ENCODE measurements at regions not wholly inside any gene's neighbourhood (a gene's known extent, or its start where the extent isn't known, plus 50 kb on each side); places are given as distances from the start of the nearest gene placed in this dataset.

DNA sequence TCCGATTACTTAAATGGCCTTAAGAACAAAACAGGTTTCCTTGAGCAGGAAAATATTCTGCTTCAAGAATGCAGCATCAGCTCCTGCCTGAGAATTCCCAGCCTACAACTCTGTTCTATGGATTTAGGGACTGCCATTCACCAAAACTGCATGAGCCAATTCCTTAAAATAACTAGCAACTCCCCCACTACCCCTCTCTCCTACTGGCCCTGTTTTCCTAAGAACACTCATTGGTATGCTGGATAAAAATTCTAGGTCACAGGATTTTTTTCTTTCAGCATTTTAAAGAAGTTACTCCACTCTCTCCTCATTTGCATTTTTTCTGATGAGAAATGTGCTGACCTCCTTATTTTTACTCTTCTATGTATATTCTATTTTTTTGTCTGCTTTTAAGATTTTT lies 347.1 kb downstream of the IDS start:
- ATAC-seq (no peak), DNase-seq (no peak)
- Mint-ChIP-seq H3K4me1 (ENCODE audit: low read depth) (no peaks in the 10 kb centered on the region), H3K4me3 (no peak overlapping the region), H3K27me3 (ENCODE audit: low read depth) (no peaks in the 10 kb centered on the region), H3K9me3 (no peaks in the 10 kb centered on the region), H3K36me3 (ENCODE audit: insufficient read depth) (no peaks in the 10 kb centered on the region)

DNA sequence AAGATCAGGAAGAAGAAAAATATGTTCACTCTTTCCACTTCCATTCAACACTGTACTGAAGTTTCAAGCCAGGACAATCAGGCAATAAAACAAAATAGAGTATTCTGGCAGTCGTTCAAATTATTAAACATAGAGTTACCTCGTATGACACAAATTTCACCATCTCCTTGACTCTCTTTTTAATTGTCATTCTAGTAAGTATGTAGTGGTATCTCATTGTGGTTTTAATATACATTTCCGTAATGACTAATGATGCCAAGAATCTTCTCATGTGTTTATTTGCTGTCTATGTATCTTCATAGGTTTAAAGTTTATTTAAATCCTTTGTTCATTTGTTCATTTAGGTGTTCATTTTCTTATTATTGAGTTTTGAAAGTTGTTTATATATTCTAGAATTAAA lies 352.2 kb downstream of the IDS start:
- Mint-ChIP-seq H3K4me3 (no peak overlapping the region), H3K36me3 (ENCODE audit: insufficient read depth) (no peaks in the 10 kb centered on the region), H3K9me3 (no peaks in the 10 kb centered on the region), H3K4me1 (ENCODE audit: low read depth) (no peaks in the 10 kb centered on the region), H3K27me3 (ENCODE audit: low read depth) (no peaks in the 10 kb centered on the region)
- ATAC-seq (no peak), DNase-seq (no peak)

DNA sequence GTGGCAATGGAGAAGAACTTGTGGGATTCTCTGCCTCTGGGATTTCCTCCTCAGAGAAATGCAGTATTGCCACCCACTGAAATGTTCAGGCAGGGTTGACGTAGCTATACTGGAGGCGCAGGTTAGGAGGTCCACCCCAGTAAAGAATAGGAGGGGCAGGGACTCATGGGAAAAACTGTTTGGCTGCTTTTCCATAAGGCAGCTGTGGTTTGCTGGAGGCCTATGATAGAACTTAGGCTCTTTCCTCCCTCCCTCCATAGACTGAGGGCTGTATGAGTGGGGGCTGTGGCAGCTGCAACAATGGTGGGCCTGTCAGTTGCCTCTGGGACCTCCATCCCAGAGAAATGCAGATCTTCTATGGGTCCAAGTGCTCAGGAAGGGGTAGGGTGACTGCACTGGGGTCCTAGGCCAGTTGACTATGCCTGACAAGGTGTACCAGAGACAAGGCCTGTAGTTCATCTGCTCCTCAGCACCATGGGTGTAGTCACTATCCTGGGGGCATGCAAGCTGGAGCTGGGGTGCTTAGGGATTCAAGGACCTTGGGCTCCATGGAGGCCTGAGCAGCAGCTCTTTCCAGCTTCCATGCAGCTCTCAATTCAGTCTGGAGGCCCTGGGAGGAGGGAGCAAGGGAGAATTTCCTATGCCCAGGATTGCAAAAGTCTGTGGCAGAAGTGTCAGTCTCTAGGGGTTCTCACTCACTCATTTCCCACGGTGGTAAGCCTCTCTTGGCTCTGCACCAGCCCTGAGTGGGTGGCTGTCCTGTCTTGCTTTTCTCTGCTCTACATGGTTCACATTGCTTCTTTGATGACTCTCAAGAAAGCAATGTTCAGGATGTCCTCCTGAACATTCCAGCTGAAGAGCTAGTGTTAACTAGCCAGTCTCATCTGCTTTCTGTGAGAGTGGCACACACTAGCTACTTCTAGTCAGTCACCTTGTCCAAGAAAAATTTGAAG lies 353.0 kb downstream of the IDS start:
- no peak for DNase-seq
- Mint-ChIP-seq H3K9me3 (no peaks in the 10 kb centered on the region), H3K4me1 (ENCODE audit: low read depth) (no peaks in the 10 kb centered on the region), H3K36me3 (ENCODE audit: insufficient read depth) (no peaks in the 10 kb centered on the region), H3K4me3 (no peak overlapping the region), H3K27me3 (ENCODE audit: low read depth) (no peaks in the 10 kb centered on the region)
- ATAC-seq = no peak

DNA sequence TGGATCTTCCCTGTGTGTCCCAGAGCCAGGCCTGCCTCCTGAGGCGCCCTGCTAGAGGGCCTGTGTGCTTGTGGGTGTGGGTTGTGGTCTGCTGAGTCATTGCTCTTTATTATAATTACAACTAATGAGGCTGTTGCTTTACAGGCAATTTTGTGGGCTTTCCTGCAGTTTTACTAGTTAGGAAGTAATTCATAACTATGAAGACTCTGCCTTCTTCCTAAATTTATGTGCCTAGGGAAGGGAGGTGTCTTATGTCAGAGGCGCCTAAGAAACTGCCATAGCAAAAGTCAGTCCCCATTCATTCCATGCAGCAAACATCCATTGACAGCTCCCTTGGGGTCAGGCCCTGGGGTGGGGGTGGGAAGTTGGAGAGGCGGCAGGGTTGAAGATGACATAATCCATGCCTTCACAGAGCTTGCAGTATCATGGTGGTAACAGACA lies 359.2 kb downstream of the IDS start:
- Mint-ChIP-seq H3K4me3 (no peak overlapping the region), H3K4me1 (ENCODE audit: low read depth) (no peaks in the 10 kb centered on the region), H3K9me3 (no peaks in the 10 kb centered on the region), H3K36me3 (ENCODE audit: insufficient read depth) (no peaks in the 10 kb centered on the region), H3K27me3 (ENCODE audit: low read depth) (no peaks in the 10 kb centered on the region)
- ATAC-seq (no peak), DNase-seq (no peak)

DNA sequence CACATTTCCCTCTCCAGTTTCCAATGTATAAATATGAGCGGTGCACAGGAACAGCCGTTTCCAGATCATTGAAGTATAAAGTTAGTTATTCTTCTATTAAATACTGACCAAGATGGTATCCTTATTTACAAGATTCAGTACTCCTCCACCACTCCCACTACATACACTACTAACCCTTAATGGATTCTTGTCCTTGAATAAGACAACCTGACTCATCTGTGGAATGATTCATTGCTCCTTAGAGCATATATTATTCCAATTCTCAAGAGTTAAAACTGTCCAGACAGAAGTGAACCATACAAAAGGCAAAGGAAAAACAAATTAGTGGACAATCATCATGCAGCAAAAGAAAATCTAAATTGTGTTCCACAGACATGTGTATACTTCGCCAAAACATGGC lies 373.3 kb downstream of the IDS start:
- Mint-ChIP-seq H3K4me1 (ENCODE audit: low read depth) (no peaks in the 10 kb centered on the region), H3K36me3 (ENCODE audit: insufficient read depth) (no peaks in the 10 kb centered on the region), H3K27me3 (ENCODE audit: low read depth) (no peaks in the 10 kb centered on the region), H3K9me3 (no peaks in the 10 kb centered on the region), H3K4me3 (no peak overlapping the region)
- DNase-seq = no peak
- ATAC-seq = no peak

DNA sequence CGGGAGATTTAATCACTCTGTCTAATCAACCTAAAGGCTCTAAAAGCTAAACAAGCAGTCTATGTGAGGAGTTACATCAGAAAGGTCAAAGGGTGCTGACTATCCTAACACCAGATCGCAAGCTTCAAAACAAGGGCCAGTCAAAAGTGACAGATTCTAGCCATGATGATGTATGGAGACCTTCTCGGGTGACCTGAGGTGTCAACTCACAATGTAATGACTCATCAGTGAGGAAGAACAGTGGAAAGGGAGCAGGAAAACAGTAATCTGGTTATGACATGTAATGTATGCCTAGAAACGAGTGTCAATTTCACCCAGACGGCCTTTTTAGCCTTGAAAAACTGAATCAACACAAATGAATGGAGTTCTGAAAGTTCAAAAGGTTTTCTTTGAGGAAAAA lies 375.3 kb downstream of the IDS start:
- no peaks in the 10 kb centered on the region for H3K27me3 Mint-ChIP-seq (ENCODE audit: low read depth)
- ATAC-seq (no peak), DNase-seq (no peak)
- no peak overlapping the region for H3K4me3 Mint-ChIP-seq
- H3K9me3 Mint-ChIP-seq = no peaks in the 10 kb centered on the region
- no peaks in the 10 kb centered on the region for H3K4me1 Mint-ChIP-seq (ENCODE audit: low read depth)
- no peaks in the 10 kb centered on the region for H3K36me3 Mint-ChIP-seq (ENCODE audit: insufficient read depth)

DNA sequence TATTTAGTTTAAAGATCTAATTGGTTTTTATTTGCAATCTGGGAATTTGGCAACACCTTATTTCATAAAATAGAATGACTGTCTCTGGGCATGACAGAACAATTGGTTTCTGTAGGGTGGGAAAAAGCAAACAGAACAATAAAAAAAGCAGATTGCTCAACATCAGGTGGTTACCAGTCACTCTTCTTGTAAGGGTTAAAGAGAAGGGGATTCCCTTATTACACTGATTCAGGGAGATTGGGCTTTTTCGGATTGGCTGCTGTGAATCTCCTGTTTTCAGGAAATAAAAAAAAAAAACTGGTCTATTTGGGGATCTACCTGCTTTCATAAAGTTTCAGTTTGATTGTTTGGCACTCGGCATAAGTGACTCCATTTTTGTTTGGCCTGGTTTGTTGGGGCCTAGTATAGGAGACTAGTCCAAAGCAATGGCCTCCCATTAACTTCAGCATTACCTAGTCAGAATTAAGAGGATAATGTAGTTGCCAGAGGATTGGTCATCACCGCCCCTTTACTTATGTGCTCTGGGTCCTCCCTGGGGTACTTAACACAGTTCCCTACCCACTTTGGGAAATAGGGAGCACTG lies 380.5 kb downstream of the IDS start:
- ATAC-seq (no peak), DNase-seq (no peak)
- no peaks in the 10 kb centered on the region for H3K4me1 Mint-ChIP-seq (ENCODE audit: low read depth)
- H3K4me3 Mint-ChIP-seq = no peak overlapping the region
- H3K36me3 Mint-ChIP-seq (ENCODE audit: insufficient read depth) = no peaks in the 10 kb centered on the region
- H3K27me3 Mint-ChIP-seq (ENCODE audit: low read depth) = no peaks in the 10 kb centered on the region
- no peaks in the 10 kb centered on the region for H3K9me3 Mint-ChIP-seq

DNA sequence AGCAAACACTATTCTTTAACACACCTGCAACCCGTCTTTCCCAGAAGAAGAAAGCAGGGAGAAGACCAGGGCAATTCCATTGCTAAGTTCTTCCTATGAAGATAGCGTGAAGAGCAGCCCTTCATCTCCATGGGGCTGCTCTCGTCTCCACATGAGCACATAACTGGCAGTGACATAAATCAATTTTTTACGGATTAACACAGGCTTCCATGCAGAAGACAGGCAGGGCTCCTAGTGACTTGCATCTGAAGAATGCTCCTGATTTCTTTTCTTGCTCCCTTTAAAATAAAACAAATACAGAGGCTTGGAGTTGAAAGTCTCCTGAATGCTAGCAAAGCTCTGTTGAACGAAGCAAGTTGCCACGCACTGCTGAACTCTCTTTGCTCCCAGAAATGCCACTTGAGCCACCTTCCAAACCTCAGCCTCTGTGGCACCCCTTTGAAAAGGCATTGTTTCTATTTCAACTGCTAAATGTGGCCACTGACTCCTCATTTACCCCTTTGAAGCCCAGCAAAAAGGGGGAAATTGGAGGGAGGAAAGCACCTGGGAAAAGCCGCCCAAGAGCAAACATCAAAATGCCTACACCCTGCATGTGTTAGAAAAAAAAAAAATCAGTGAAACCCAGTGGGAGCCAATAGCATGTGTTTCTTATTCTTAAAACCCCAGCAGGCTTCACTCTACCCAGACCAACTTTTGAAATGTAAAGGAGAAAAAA lies 383.7 kb downstream of the IDS start:
- no peak for ATAC-seq
- no peaks in the 10 kb centered on the region for H3K9me3 Mint-ChIP-seq

DNA sequence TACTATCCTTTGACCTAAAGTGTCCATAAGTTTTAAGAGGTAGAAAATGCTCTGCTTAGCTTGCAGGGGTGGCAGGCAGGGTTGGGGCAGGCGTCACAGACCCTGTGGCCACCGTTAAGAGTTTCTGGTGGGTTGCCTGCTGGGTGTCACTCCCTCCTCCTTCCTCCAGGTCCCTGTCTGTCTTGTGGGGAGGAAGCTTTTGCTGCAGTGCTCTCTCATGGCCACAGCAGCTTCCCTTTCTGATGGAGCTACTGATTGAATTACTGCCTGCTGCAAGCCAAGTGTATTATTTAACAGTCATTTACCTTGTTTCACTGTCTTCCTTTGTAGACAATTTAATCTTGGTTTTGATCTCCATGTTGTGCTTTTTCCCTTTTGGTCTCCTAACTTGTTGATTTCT lies 384.6 kb downstream of the IDS start:
- no peaks in the 10 kb centered on the region for H3K9me3 Mint-ChIP-seq
- H3K4me1 Mint-ChIP-seq (ENCODE audit: low read depth) = no peaks in the 10 kb centered on the region
- ATAC-seq (no peak), DNase-seq (no peak)
- H3K4me3 Mint-ChIP-seq = no peak overlapping the region
- no peaks in the 10 kb centered on the region for H3K27me3 Mint-ChIP-seq (ENCODE audit: low read depth)
- no peaks in the 10 kb centered on the region for H3K36me3 Mint-ChIP-seq (ENCODE audit: insufficient read depth)

More for the DNA sequence above, 383.7 kb downstream of the IDS start:
- Mint-ChIP-seq H3K4me3 (no peak overlapping the region), H3K36me3 (ENCODE audit: insufficient read depth) (no peaks in the 10 kb centered on the region), H3K27me3 (ENCODE audit: low read depth) (no peaks in the 10 kb centered on the region), H3K4me1 (ENCODE audit: low read depth) (no peaks in the 10 kb centered on the region)
- no peak for DNase-seq

DNA sequence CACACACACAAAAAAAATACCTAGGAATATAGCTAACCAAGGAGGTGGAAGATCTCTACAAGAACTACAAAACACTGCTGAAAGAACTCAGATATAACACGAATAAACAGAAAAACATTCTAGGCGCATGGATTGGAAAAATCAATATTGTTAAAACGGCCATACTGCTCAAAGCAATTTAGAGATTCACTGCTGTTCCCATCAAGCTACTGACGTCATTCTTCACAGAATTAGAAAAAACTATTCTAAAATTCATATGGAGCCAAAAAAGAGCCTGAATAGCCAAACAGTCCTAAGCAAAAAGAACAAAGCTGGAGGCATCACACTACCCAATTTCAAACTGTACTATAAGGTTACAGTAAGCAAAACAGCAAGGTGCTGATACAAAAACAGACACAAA lies 390.2 kb downstream of the IDS start:
- no peaks in the 10 kb centered on the region for H3K4me1 Mint-ChIP-seq (ENCODE audit: low read depth)

DNA sequence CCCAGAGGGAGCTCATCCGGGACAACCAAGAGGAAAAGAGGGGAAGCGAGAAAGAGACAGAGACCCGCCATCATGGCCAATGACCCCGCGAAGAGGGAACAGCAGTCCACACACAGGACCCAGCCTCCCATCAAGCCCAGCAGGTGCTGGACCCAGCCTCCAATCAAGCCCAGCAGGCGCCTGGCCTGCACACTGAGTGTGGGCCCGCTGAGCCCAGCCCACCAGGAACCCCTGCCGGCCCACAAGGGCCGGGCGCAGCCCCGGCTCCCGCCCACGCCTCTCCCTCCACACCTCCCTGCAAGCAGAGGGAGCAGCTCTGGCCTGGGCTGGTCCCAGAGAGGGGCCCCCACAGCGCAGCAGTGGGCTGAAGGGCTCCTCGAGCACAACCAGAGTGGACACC lies 391.1 kb downstream of the IDS start:
- Mint-ChIP-seq H3K9me3 (peaks cover 18% of the 10 kb centered on the region), H3K27me3 (ENCODE audit: low read depth) (no peaks in the 10 kb centered on the region), H3K36me3 (ENCODE audit: insufficient read depth) (no peaks in the 10 kb centered on the region), H3K4me1 (ENCODE audit: low read depth) (no peaks in the 10 kb centered on the region), H3K4me3 (no peak overlapping the region)
- DNase-seq = no peak
- no peak for ATAC-seq

More for the DNA sequence above, 390.2 kb downstream of the IDS start:
- no peak overlapping the region for H3K4me3 Mint-ChIP-seq
- ATAC-seq (no peak), DNase-seq (no peak)
- no peaks in the 10 kb centered on the region for H3K36me3 Mint-ChIP-seq (ENCODE audit: insufficient read depth)
- H3K9me3 Mint-ChIP-seq = peaks cover 10% of the 10 kb centered on the region
- no peaks in the 10 kb centered on the region for H3K27me3 Mint-ChIP-seq (ENCODE audit: low read depth)

DNA sequence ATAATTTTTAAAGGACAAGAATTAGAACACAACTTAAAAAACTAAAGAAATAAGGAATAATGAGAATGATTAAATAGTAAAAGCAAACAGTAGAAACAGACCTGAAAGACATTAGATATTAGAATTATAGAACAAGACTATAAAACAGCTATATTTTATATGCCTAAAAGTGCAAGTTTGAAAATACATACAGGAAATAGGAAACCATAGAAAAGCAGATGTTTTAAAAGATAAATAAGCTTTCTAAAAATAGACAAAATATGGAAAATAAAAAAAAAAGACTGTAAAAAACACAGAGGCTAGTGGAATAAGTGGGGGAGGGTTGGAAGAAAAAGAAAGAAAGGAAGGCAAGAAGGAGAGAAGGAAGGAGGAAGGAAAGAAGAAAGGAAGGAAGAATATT lies 407.3 kb downstream of the IDS start:
- Mint-ChIP-seq H3K9me3 (no peaks in the 10 kb centered on the region), H3K36me3 (ENCODE audit: insufficient read depth) (no peaks in the 10 kb centered on the region), H3K4me3 (no peak overlapping the region), H3K4me1 (ENCODE audit: low read depth) (no peaks in the 10 kb centered on the region), H3K27me3 (ENCODE audit: low read depth) (no peaks in the 10 kb centered on the region)
- ATAC-seq (no peak), DNase-seq (no peak)

DNA sequence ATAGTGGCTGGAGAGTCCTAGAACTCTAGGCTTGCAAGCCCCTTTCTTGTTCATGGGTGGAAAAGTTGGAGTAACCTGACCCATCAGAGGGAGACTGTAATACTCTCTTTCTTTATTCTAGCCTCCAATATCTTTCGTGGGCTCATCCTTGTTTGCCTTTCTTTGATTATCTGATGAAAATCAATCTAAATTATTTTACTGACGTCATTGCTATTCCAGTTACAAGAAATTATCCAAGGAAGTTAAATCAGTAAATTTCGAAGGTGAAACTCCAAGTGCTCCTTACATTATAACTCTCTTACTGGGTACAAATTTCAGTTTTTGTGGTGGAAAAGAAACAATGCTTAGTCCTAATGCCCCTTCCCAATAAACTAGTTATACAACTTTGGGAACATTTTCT lies 412.9 kb downstream of the IDS start:
- no peak for ATAC-seq
- Mint-ChIP-seq H3K27me3 (ENCODE audit: low read depth) (no peaks in the 10 kb centered on the region), H3K4me1 (ENCODE audit: low read depth) (no peaks in the 10 kb centered on the region), H3K4me3 (no peak overlapping the region), H3K36me3 (ENCODE audit: insufficient read depth) (no peaks in the 10 kb centered on the region), H3K9me3 (no peaks in the 10 kb centered on the region)
- no peak for DNase-seq

DNA sequence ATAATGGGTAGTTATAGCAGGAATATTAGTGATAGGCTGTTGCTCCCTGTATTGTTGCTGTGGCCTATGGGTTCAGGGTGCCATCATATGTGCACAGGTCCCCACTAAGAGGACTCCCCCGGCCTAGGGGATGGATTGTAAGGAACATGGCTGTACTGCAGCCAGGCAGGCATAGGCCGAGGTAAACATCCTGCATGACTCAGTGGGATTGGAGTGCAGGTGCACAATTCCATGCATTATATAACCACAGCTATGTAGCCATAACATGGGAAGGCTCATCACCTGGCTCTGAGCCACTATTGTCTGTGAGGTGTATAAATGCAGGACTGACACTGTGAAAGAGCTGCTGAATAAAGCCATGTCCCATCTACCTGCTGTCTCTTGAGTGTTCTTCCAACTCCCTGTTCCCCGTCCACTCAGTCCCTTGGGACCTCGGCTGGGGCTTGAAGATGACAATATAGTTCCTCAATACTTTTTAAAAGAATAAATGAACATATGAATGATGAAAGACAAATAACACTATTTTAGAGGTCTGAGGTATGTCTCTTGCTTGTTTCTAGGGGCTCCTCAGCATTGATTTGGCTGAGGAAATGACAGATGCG lies 425.2 kb downstream of the IDS start:
- Mint-ChIP-seq H3K4me1 (ENCODE audit: low read depth) (no peaks in the 10 kb centered on the region), H3K9me3 (no peaks in the 10 kb centered on the region), H3K27me3 (ENCODE audit: low read depth) (peaks cover 2% of the 10 kb centered on the region), H3K36me3 (ENCODE audit: insufficient read depth) (no peaks in the 10 kb centered on the region), H3K4me3 (no peak overlapping the region)
- ATAC-seq (no peak), DNase-seq (no peak)
